ENCODE measurements at regions not wholly inside any gene's neighbourhood (a gene's known extent, or its start where the extent isn't known, plus 50 kb on each side); places are given as distances from the start of the nearest gene placed in this dataset.

DNA sequence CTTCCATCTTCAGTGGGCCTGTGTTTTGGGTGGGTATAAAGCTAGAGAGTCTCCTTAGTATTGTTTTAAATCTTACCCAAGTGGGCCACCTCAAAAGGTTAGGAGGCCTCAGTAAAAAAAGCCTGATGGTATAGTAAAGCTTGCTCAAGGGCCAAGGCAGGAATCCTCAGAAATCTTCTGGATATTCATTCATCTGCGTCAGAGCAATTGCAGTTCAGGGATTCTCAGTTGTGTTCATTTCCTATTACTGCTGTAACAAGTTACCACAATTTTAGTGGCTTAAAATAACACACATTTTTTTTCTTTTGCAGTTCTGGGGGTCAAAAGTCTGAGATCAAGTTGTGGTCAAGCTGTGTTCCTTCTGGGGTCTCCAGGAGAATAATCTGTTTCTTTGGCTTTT is 985.5 kb downstream of the TLE4 start:
- TF ChIP-seq, protein P1, sequence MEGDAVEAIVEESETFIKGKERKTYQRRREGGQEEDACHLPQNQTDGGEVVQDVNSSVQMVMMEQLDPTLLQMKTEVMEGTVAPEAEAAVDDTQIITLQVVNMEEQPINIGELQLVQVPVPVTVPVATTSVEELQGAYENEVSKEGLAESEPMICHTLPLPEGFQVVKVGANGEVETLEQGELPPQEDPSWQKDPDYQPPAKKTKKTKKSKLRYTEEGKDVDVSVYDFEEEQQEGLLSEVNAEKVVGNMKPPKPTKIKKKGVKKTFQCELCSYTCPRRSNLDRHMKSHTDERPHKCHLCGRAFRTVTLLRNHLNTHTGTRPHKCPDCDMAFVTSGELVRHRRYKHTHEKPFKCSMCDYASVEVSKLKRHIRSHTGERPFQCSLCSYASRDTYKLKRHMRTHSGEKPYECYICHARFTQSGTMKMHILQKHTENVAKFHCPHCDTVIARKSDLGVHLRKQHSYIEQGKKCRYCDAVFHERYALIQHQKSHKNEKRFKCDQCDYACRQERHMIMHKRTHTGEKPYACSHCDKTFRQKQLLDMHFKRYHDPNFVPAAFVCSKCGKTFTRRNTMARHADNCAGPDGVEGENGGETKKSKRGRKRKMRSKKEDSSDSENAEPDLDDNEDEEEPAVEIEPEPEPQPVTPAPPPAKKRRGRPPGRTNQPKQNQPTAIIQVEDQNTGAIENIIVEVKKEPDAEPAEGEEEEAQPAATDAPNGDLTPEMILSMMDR (conservative IDR thresholded peaks at IDR 0.05): no peak
- TF ChIP-seq EZH2 (IDR thresholded peaks at IDR 0.05; ENCODE audit: low read depth): no peak
